Suprapubic skin (tissue), 4 donors: ENCODE measurements at regions not wholly inside any gene's neighbourhood (a gene's known extent, or its start where the extent isn't known, plus 50 kb on each side); places are given as distances from the start of the nearest gene placed in this dataset.

Experiments
- DNase-seq, 2 donors: peaks; one replicate each; pipeline ENCODE4 v3.0.0-alpha.2; 2019; ENCODE audit warnings: low spot score in 2 of 2
- H3K27ac ChIP-seq: fragments of 200-600 bp; sonication (generic); one replicate; pipeline ENCODE4 v1.5.1; 2019
- H3K27me3 ChIP-seq: fragments of 200-600 bp; sonication (generic); one replicate; pipeline ENCODE4 v1.5.1; 2019
- H3K36me3 ChIP-seq: fragments of 200-600 bp; sonication (generic); one replicate; pipeline ENCODE4 v1.5.1; 2019
- H3K4me1 ChIP-seq: fragments of 200-600 bp; sonication (generic); one replicate; pipeline ENCODE4 v1.5.1; 2019
- H3K4me3 ChIP-seq: fragments of 200-600 bp; sonication (generic); one replicate; pipeline ENCODE4 v1.5.1; 2019; ENCODE audit warnings: mild to moderate bottlenecking
- H3K9me3 ChIP-seq: fragments of 200-600 bp; sonication (generic); one replicate; pipeline ENCODE4 v1.5.1; 2019
- EP300 ChIP-seq: sonication (generic); formaldehyde crosslinking; IDR thresholded peaks from one replicate; pipeline ENCODE4 v1.6.1; 2017; ENCODE audit warnings: antibody characterized with exemption
- POLR2A ChIP-seq, 2 donors: fragments of 450-650 bp; IDR thresholded peaks; one replicate each; pipeline ENCODE4 v1.6.1; 2017; ENCODE audit warnings: antibody characterized with exemption in 2 of 2, mild to moderate bottlenecking in 2 of 2, moderate library complexity in 2 of 2
- POLR2AphosphoS5 ChIP-seq, 3 donors: sonication (generic); formaldehyde crosslinking; IDR thresholded peaks; one replicate each; pipeline ENCODE4 v1.6.1; 2017; ENCODE audit warnings: antibody characterized with exemption in 3 of 3
- WGBS: methylation state at CpG from one replicate; pipeline ENCODE4 v1.1.5; 2018; 5-methylcytosine and 5-hydroxymethylcytosine counted together
- TF ChIP-seq, protein P1 (sequence below), 2 donors: fragments of 200-600 bp in 1 of 2; fragments of 450-650 bp in 1 of 2; sonication (generic) in 1 of 2; IDR thresholded peaks; one replicate each; pipeline ENCODE4 v1.5.1; 2016 to 2019; ENCODE audit warnings: antibody characterized with exemption in 2 of 2, mild to moderate bottlenecking in 1 of 2, moderate library complexity in 1 of 2

DNA sequence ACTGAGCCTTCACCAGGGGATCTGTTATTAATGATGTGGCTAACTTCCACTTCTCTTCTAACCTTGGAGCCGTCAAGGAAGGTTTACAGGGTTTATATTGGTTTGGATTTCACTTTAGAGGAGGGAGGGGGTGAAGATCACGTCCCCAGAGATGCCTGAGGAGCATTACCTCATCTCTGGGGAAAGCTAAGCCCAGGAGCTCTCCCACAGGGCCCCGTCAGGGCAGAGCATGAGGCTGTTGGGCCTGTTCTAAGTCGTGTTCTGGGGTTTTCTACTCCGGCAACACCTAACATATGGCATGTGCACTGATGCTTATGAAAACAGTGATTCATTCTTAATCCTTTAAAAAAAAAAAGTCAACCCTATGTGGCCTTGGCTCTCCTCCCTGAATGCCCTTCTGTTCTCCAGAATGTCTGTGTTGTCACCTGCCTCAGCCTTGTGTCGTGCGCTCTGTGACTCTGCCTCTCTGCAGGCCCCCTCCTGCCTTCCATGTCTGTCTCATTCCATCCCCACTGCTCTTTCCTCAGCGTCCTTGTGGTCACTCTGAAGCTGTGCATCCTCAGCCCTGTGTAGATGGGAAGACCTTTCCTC lies 97.4 kb upstream of the JARID2 start:
- Histone ChIP-seq H3K4me3 (no peak overlapping the region), H3K9me3 (no peaks in the 10 kb centered on the region), H3K27me3 (no peaks in the 10 kb centered on the region), H3K4me1 (peaks cover 6% of the 10 kb centered on the region), H3K27ac (no peak overlapping the region), H3K36me3 (no peaks in the 10 kb centered on the region)
- 51% methylated on average over 8 of the region's 8 CpGs for WGBS
- DNase-seq = no peak
- TF ChIP-seq, protein P1, sequence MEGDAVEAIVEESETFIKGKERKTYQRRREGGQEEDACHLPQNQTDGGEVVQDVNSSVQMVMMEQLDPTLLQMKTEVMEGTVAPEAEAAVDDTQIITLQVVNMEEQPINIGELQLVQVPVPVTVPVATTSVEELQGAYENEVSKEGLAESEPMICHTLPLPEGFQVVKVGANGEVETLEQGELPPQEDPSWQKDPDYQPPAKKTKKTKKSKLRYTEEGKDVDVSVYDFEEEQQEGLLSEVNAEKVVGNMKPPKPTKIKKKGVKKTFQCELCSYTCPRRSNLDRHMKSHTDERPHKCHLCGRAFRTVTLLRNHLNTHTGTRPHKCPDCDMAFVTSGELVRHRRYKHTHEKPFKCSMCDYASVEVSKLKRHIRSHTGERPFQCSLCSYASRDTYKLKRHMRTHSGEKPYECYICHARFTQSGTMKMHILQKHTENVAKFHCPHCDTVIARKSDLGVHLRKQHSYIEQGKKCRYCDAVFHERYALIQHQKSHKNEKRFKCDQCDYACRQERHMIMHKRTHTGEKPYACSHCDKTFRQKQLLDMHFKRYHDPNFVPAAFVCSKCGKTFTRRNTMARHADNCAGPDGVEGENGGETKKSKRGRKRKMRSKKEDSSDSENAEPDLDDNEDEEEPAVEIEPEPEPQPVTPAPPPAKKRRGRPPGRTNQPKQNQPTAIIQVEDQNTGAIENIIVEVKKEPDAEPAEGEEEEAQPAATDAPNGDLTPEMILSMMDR (IDR thresholded peaks at IDR 0.05) = no peak
- TF ChIP-seq POLR2AphosphoS5 (IDR thresholded peaks at IDR 0.05) (no peak), EP300 (no peak), POLR2A (IDR thresholded peaks at IDR 0.05) (no peak)

DNA sequence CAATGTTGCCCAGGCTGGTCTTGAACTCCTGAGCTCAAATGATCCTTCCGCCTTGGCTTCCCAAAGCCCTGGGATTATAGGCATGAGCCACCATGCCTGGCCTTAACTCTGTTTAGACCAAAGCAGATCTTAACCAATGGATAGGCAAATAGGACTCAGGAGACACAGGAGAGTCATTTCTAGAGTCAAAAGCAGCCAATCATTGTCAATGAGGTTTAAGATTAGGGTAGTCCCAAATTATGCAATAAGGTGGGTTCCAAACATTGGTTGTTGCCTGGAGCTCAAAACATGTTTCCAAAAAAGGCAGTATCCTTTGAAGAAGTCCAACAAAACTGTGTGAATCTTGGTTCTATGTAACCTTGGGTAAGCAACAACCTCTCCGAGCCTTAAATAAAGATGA lies 95.7 kb upstream of the JARID2 start:
- Histone ChIP-seq H3K36me3 (no peaks in the 10 kb centered on the region), H3K4me3 (no peak overlapping the region), H3K27ac (no peak overlapping the region), H3K27me3 (no peaks in the 10 kb centered on the region), H3K9me3 (no peaks in the 10 kb centered on the region), H3K4me1 (peaks cover 6% of the 10 kb centered on the region)
- WGBS = 98% methylated on average over 2 of the region's 2 CpGs
- no peak for DNase-seq
- TF ChIP-seq, protein P1 (IDR thresholded peaks at IDR 0.05) = no peak
- TF ChIP-seq POLR2A (IDR thresholded peaks at IDR 0.05) (no peak), POLR2AphosphoS5 (IDR thresholded peaks at IDR 0.05) (no peak), EP300 (no peak)

DNA sequence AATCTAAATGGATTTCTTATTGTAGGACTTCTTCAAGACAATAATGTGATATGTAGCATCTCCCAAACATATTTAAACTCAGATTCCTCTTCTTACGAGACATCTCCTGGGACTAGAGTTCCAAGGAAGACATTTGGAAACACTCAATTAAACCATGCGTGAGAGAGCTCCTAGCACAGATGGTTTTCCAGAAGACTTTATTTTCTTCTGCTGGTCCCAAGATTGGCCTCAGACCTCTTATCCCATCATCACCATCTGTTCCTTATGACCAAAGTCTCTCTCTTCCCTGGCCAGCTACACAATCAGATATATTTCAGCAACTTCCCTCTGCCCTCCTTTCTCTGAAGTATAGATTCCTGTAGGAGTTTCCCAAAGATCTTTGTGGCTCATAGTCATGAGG lies 93.2 kb upstream of the JARID2 start:
- H3K27me3 ChIP-seq = no peaks in the 10 kb centered on the region
- WGBS = 71% methylated on average over 2 of the region's 2 CpGs
- no peaks in the 10 kb centered on the region for H3K36me3 ChIP-seq
- no peaks in the 10 kb centered on the region for H3K9me3 ChIP-seq
- no peak overlapping the region for H3K27ac ChIP-seq
- DNase-seq = no peak
- TF ChIP-seq POLR2AphosphoS5 (IDR thresholded peaks at IDR 0.05) (no peak), EP300 (no peak), POLR2A (IDR thresholded peaks at IDR 0.05) (no peak)
- TF ChIP-seq, protein P1 (IDR thresholded peaks at IDR 0.05) = no peak
- peaks cover 6% of the 10 kb centered on the region for H3K4me1 ChIP-seq
- H3K4me3 ChIP-seq = no peak overlapping the region

DNA sequence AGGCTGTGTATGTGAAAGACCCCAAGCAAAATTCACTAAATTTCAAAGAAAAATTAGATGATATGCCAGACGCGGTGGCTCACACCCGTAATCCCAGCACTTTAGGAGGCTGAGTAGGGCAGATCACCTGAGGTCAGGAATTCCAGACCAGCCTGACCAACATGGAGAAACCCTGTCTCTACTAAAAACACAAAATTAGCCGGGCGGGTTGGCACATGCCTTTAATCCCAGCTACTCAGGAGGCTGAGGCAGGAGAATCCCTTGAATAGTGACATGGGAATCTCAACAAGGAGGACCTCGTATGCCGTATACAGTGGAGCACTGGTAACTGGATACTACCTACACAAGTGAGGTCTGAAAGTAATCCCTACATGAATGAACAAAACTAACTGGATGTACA lies 92.7 kb upstream of the JARID2 start:
- TF ChIP-seq POLR2A (IDR thresholded peaks at IDR 0.05) = no peak

DNA sequence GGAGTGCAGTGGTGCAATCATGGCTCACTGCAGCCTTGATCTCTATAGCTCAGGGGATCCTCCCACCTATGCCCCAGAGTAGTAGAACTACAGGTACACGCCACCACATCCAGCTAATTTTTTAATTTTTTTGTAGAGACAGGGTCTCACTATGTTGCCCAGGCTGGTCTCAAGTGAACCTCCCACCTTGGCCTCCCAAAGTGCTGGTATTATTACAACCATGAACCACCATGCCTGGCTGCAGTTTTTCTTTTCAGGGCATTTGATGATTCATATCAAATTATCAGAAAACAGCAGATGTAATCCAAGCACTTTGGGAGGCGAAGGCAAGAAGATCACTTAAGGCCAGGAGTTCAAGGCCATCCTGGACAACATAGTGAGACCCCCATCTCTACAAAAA lies 88.4 kb upstream of the JARID2 start:
- TF ChIP-seq POLR2AphosphoS5 (IDR thresholded peaks at IDR 0.05) (no peak), EP300 (no peak), POLR2A (IDR thresholded peaks at IDR 0.05) (no peak)
- TF ChIP-seq, protein P1 (IDR thresholded peaks at IDR 0.05) = no peak
- H3K27me3 ChIP-seq = no peaks in the 10 kb centered on the region

More for the DNA sequence above, 92.7 kb upstream of the JARID2 start:
- Histone ChIP-seq H3K27me3 (no peaks in the 10 kb centered on the region), H3K36me3 (no peaks in the 10 kb centered on the region), H3K4me1 (peaks cover 1% of the 10 kb centered on the region), H3K9me3 (no peaks in the 10 kb centered on the region), H3K27ac (no peak overlapping the region), H3K4me3 (no peak overlapping the region)
- no peak for DNase-seq
- 97% methylated on average over 7 of the region's 7 CpGs for WGBS

More for the DNA sequence above, 88.4 kb upstream of the JARID2 start:
- Histone ChIP-seq H3K4me3 (no peak overlapping the region), H3K27ac (no peak overlapping the region), H3K4me1 (peaks cover 4% of the 10 kb centered on the region), H3K36me3 (no peaks in the 10 kb centered on the region), H3K9me3 (no peaks in the 10 kb centered on the region)
- WGBS = 96% methylated on average over 2 of the region's 2 CpGs
- no peak for DNase-seq
